ENCODE measurements at regions not wholly inside any gene's neighbourhood (a gene's known extent, or its start where the extent isn't known, plus 50 kb on each side); places are given as distances from the start of the nearest gene placed in this dataset.

GRCh38 chr13:104025303-104025702 is 959.1 kb upstream of the SLC10A2 start:
- no peak for DNase-seq (ENCODE audit: low read depth)

- DNase-seq (ENCODE audit: low read depth) = no peak
These were observed 958.4 kb upstream of the SLC10A2 start for GRCh38 chr13:104024416-104025170.

- no peak for DNase-seq (ENCODE audit: low read depth)
These were observed 955.7 kb upstream of the SLC10A2 start for GRCh38 chr13:104021806-104022397.

GRCh38 chr13:104017317-104017716 is 951.1 kb upstream of the SLC10A2 start:
- no peak for DNase-seq (ENCODE audit: low read depth)

- DNase-seq (ENCODE audit: low read depth) = no peak
These were observed 949.6 kb upstream of the SLC10A2 start for GRCh38 chr13:104015646-104016396.

- no peak for DNase-seq (ENCODE audit: low read depth)
These were observed 948.8 kb upstream of the SLC10A2 start for GRCh38 chr13:104014803-104015645.

- no peak for DNase-seq (ENCODE audit: low read depth)
These were observed 945.5 kb upstream of the SLC10A2 start for GRCh38 chr13:104011505-104012241.

GRCh38 chr13:104008541-104009435 is 942.6 kb upstream of the SLC10A2 start:
- DNase-seq (ENCODE audit: low read depth) = no peak

GRCh38 chr13:104008075-104008474 is 941.9 kb upstream of the SLC10A2 start:
- no peak for DNase-seq (ENCODE audit: low read depth)

GRCh38 chr13:104006625-104007075 is 940.4 kb upstream of the SLC10A2 start:
- no peak for DNase-seq (ENCODE audit: low read depth)

- no peak for DNase-seq (ENCODE audit: low read depth)
These were observed 938.4 kb upstream of the SLC10A2 start for GRCh38 chr13:104004572-104004971.

- DNase-seq (ENCODE audit: low read depth) = no peak
These were observed 936.0 kb upstream of the SLC10A2 start for GRCh38 chr13:104002216-104002615.

GRCh38 chr13:104001766-104002165 is 935.5 kb upstream of the SLC10A2 start:
- DNase-seq (ENCODE audit: low read depth) = no peak

- no peak for DNase-seq (ENCODE audit: low read depth)
These were observed 930.5 kb upstream of the SLC10A2 start for GRCh38 chr13:103996733-103997132.

GRCh38 chr13:103983948-103984347 is 917.7 kb upstream of the SLC10A2 start:
- no peak for DNase-seq (ENCODE audit: low read depth)

- DNase-seq (ENCODE audit: low read depth) = no peak
These were observed 910.2 kb upstream of the SLC10A2 start for GRCh38 chr13:103976371-103976770.

- no peak for DNase-seq (ENCODE audit: low read depth)
These were observed 907.5 kb upstream of the SLC10A2 start for GRCh38 chr13:103973740-103974139.

GRCh38 chr13:103969520-103970050 is 903.4 kb upstream of the SLC10A2 start:
- no peak for DNase-seq (ENCODE audit: low read depth)

GRCh38 chr13:103965506-103966243 is 899.5 kb upstream of the SLC10A2 start:
- DNase-seq (ENCODE audit: low read depth) = no peak
